ENCODE measurements at regions not wholly inside any gene's neighbourhood (a gene's known extent, or its start where the extent isn't known, plus 50 kb on each side); places are given as distances from the start of the nearest gene placed in this dataset.
"Not testable (repeated sequence)": the region's sequence is repeated elsewhere in the genome, so short reads cannot be mapped to it uniquely, and the experiment has no call there.

DNA sequence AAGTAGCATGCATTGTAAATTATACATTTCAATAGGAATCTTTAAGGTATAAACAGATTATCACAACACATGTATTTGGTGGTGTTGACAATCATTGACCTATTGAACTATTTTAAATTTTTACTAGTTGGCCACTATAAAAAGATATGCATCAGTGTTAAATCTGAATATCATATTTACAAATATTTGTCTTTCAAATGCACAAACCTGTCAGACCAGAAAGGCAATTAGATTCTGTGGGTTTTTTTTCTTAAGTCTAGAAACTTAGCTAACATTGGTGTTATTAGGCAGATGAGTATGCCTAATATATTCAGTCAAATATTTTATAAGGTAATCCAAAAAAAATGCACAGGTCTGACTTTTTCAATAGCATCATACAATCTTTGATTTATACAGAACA is 241.4 kb upstream of the DGKB start:
- no peak for DNase-seq

DNA sequence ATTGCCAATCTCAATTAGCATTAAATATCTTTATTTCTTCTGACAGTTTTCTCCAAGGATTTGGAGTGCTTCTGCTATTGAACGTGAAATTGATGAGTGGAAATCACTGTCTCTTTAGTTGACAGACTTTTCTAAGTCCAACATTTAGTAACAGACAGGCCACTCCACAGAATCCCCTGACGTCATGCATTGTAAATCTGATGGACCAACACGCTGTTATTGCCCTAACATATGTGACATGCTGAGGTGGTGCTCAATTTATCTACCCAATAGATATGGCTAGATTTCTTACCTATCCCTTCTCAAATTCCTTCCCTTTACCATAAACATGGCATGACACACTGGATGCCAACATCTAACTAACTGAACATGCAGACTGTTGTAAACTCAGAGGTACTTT is 240.6 kb upstream of the DGKB start:
- no peak for DNase-seq

DNA sequence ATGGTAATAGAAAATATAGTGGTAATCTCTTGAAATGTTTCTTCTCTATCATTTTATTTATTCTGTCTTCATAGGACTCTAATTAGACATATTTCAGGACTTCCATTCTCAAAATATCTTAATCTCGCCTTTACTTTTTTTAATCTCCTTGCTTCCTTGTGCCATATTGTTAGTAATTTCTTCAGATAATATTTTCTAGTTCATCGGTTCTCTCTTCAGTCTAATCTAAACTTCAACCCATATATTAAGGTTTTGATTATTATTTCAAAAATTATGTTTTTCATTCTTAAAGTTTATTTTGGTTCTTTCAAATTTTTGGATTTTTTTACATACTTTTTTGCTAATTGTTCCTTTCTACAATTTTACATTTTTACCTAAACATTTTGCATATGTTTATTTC is 237.9 kb upstream of the DGKB start:
- DNase-seq = no peak

DNA sequence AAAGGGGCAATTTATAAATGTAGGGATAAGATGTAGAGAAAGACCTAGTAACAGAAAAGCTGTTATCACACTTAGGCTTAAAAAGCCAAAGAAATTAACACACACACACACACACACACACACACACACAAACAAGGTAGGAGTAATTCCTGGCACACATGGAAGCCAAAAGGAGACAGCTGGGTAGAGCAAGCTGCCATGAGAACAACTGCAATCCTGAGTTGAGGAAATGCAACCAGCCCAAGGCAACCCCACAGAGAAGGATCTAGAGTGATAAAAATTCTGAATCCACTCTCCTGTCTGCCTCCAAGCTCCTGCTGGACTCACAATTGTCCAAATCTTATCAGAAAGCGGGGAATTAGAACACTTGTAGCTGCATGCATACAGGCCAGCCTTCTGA is 229.1 kb upstream of the DGKB start:
- no peak for DNase-seq

GRCh38 chr7:15130666-15131541 is 228.4 kb upstream of the DGKB start:
- peak in 1 of 2 experiments; percentile 53 for DNase-seq

DNA sequence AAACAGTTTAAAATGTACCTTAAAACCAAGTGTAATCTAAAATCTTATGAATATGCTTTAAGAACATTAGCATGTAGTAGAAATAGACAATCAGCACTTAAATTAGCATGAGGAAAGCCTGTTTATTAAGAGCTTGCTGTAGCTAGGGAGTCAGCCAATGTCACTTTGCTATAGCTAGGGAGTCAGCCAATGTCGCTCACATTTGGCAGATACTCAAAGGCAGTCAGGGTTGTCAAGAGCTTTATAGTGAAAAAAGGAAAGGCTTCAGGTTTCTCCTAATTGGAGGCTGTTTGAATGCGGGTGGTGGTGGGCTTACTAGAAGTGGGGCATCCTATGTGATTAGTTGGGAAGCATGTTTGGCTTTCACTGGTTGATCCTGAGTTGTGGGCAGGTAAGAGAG is 226.2 kb upstream of the DGKB start:
- no peak for DNase-seq

- DNase-seq = not testable (repeated sequence)
These were observed 224.1 kb upstream of the DGKB start for GRCh38 chr7:15126653-15127052.

DNA sequence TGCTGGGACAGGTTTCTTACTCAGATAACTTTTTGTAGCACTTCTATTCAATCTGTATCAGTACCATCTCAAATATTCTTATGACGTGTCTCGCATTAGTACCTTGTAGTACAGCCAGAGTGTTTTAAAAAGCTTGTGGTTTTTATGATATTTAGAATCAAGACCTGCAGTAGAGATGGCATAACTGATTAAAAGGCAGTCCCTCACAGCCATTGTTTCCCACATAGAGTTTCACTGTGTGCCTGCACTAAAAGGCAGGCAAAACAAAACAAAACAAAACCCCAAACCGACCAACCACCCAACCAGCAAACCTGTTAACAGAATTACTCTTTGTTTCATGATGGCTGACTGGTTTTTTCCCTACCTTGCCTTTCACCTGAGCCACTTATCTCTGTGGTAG is 221.3 kb upstream of the DGKB start:
- DNase-seq = no peak

- no peak for DNase-seq
These were observed 211.2 kb upstream of the DGKB start for GRCh38 chr7:15113752-15114151.

DNA sequence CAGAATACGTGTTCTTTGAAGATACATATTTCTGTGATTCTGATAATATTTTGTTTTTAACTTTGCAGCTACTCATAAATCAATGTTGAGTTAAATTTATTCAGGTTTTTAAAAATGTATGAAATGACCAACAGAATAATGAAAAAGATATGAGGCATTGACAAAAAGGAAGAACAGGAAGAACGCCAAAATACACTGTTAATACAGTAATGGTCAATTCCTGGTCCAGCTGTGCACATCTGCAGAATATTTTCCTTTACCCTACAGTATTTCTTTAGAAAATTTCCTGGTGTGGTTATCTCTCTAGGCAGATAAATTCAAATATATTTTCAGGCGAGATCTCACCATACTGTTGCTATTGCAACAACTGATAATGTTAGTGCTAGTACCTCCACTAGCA is 203.2 kb upstream of the DGKB start:
- no peak for DNase-seq

DNA sequence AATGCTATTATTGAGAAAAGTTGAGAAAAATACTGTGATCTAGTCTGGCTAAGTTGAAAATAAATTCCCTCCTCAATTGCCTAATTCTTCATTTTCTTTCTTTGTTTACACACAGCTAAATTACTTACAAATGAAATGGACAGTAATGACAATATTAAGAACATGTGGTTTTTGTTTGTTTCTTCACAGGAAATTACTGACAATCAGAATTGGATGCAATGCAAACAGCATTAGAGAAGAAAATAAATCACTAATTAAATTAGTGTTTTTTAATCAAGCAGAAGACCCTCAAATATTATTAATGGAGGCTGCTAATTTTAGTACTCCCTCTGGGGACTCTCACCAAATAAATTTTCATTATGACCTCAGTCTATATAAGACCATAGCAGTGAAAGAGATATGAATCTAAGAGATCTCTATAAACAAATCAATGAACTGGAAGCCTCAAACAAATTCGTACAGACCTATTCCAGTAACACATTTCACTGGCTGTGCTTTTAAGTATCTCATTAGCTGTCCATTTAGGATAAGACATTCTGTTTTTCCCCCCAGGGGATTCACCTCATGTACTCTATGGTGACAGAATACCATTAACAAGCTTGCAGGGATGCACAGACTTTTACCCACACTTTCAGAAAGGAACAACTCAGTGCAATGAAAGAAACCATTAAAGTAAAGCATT is 202.0 kb upstream of the DGKB start:
- no peak for DNase-seq

DNA sequence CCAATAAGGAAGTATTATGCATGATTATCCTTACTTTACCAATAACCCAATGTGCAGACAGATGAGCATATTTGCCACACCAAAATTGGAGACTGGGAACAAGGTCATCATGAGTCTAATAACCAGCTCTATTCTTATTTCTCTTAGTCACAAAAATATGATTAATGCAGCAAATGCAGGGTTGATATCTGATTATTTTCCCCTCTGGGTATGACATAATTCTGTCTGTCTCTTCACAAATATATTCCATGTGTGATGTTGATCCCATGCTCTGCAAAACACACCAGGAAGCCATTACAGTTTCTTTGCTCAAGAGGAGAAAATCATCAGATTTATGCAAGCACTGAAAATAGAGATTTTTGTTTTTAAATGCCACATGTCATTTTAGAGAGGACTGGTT is 196.5 kb upstream of the DGKB start:
- DNase-seq = no peak

GRCh38 chr7:15096853-15097252 is 194.3 kb upstream of the DGKB start:
- DNase-seq = no peak

DNA sequence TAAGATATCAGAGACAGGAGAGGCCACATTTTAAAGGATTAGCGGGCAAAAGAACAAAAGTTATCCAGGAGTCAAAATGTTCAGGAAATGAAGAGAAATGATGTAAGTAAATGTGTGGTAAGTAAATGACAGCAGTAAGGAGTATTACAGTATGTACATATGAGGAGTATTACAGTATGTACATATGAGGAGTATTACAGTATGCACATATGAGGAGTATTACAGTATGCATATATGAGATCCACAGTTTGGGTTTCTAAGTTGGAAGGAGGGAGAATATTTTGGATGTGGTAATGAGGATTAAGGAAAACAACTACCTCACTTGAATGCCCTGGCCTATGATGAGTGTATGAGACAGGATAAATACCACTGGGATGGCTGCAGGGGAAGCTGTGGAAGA is 192.4 kb upstream of the DGKB start:
- DNase-seq = no peak

GRCh38 chr7:15087771-15088170 is 185.2 kb upstream of the DGKB start:
- no peak for DNase-seq

GRCh38 chr7:15086862-15087261 is 184.3 kb upstream of the DGKB start:
- no peak for DNase-seq

- DNase-seq = no peak
These were observed 183.6 kb upstream of the DGKB start for GRCh38 chr7:15086131-15086611.

GRCh38 chr7:15085366-15085765 is 182.8 kb upstream of the DGKB start:
- DNase-seq = no peak

DNA sequence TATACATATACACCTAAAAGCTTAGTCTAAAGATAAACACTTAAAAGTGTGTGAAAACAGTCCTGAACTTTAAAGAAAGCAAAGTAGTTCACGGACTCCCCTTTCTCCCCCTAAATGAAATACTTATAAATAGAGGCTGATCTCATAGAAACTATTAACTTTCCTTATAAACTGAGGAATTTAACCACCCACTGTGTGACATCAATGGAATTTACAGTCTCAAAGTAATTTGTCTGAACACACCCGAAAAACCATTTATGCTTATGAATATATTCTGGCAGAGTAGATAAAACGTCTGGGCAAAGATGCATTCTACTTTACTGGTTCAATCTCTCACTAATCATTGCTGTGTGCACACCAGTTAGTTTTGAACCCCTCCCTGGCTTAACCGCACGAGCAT is 181.8 kb upstream of the DGKB start:
- DNase-seq = no peak

DNA sequence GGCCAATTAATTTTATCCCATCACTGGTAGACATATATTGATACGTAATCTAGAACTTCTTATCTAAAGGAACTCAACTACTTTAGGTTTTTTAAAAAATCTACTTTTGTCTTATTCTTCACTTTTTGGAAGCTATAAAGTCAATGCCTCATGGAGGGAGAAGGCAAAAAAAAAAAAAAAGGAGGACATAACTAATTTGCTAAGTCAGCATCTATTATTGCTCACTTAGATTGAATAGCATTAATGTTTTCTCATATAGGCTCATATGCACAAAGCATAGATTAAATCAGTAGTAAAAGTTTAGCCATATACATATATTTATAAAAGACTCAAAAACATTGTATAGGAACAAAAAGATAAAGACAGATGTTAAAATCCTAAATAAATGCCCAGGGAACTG is 179.3 kb upstream of the DGKB start:
- DNase-seq = no peak

DNA sequence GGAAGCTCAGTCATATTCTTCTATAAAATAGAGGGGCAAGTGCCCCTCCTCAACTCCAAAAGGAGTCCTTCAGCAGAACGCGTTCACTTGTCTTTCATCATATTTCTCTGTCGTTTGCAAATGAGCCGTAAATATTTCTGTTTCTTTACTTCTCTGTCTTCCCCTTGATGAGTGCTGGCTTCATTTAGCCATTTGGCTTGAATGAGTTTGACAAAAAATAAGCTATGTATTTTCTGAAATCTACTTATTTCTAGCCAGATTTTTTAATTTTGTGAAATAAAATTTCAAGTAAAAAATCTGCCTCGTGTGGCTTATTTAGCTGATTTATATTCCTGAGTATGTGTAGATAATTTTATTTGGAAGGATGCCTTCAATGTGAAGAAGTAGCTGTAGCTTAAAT is 170.8 kb upstream of the DGKB start:
- DNase-seq = no peak

- no peak for DNase-seq
These were observed 165.8 kb upstream of the DGKB start for GRCh38 chr7:15068324-15068723.

GRCh38 chr7:15057272-15057671 is 154.7 kb upstream of the DGKB start:
- no peak for DNase-seq

- not testable (repeated sequence) for DNase-seq
These were observed 151.8 kb upstream of the DGKB start for GRCh38 chr7:15054304-15054703.

Data from SW 1271 (cell line).